SU-DHL-6 (cell line): ENCODE measurements at regions not wholly inside any gene's neighbourhood (a gene's known extent, or its start where the extent isn't known, plus 50 kb on each side); places are given as distances from the start of the nearest gene placed in this dataset.
"Not testable (repeated sequence)": the region's sequence is repeated elsewhere in the genome, so short reads cannot be mapped to it uniquely, and the experiment has no call there.

Experiments used
- H2AFZ ChIP-seq: fragments of 200-600 bp; sonication (generic); 2 replicates; pipeline ENCODE4 v1.6.1; 2014; ENCODE audit warnings: low read depth, mild to moderate bottlenecking, moderate library complexity, mixed read lengths, antibody characterized with exemption, low read length; ENCODE audit not compliant: severe bottlenecking
- H3F3A ChIP-seq: fragments of 200-600 bp; shearing (Covaris generic); 2 replicates; pipeline ENCODE4 v1.6.0; 2016; ENCODE audit warnings: antibody characterized with exemption, mild to moderate bottlenecking; ENCODE audit not compliant: insufficient read depth
- H3K27ac ChIP-seq: fragments of 200-600 bp; sonication (generic); 2 replicates; pipeline ENCODE4 v1.5.1; 2016; ENCODE audit warnings: low read depth, mild to moderate bottlenecking, low read length, moderate library complexity, mixed read lengths
- H3K27me3 ChIP-seq: fragments of 200-600 bp; sonication (generic), shearing (Covaris generic); 2 replicates; pipeline ENCODE4 v1.6.0; 2014; ENCODE audit warnings: mild to moderate bottlenecking, low read length
- H3K36me3 ChIP-seq: fragments of 200-600 bp; sonication (generic); 2 replicates; pipeline ENCODE4 v1.6.1; 2014; ENCODE audit warnings: mild to moderate bottlenecking, low read length, mixed read lengths
- H3K4me2 ChIP-seq: fragments of 300-600, 200-600 bp; shearing (Covaris generic), sonication (generic); 2 replicates; pipeline ENCODE4 v1.6.0; 2014; ENCODE audit warnings: low read length, low read depth, mild to moderate bottlenecking; ENCODE audit not compliant: poor library complexity, severe bottlenecking
- H3K4me3 ChIP-seq: fragments of 200-600 bp; sonication (generic); 2 replicates; pipeline ENCODE4 v1.5.1; 2014; ENCODE audit warnings: antibody characterized with exemption, low read length, mild to moderate bottlenecking, mixed read lengths; ENCODE audit not compliant: insufficient read depth, poor library complexity, severe bottlenecking
- H3K79me2 ChIP-seq: fragments of 200-600 bp; sonication (generic); 2 replicates; pipeline ENCODE4 v1.6.1; 2014; ENCODE audit warnings: mild to moderate bottlenecking, low read length, moderate library complexity; ENCODE audit not compliant: insufficient read depth
- H3K9ac ChIP-seq: fragments of 200-600 bp; sonication (generic); 2 replicates; pipeline ENCODE4 v1.7.0; 2014; ENCODE audit warnings: mild to moderate bottlenecking, low read length
- H3K9me2 ChIP-seq: fragments of 200-600 bp; sonication (generic); replicated peaks from 2 replicates; pipeline ENCODE4 v1.6.1; 2014; ENCODE audit warnings: low read length; ENCODE audit not compliant: insufficient read depth
- H3K9me3 ChIP-seq: fragments of 200-600 bp; sonication (generic); 2 replicates; pipeline ENCODE4 v1.6.1; 2014; ENCODE audit warnings: low read length, mixed read lengths; ENCODE audit not compliant: insufficient read depth
- H4K20me1 ChIP-seq: fragments of 200-600 bp; sonication (generic); 2 replicates; pipeline ENCODE4 v1.6.1; 2014; ENCODE audit warnings: low read depth, mild to moderate bottlenecking, antibody characterized with exemption, low read length, moderate library complexity, mixed read lengths
- EZH2phosphoT487 ChIP-seq: fragments of 200-600 bp; sonication (generic), shearing (Covaris generic); conservative IDR thresholded peaks from 2 replicates; pipeline ENCODE4 v1.6.1; 2018; ENCODE audit warnings: mild to moderate bottlenecking, antibody characterized with exemption, low read length, moderate library complexity, mixed read lengths
- TF ChIP-seq, protein P1 (sequence below): fragments of 200-600 bp; sonication (generic); IDR thresholded peaks from one replicate; pipeline ENCODE4 v1.5.1; 2017; ENCODE audit warnings: antibody characterized with exemption, mild to moderate bottlenecking, low read length, moderate library complexity; ENCODE audit not compliant: insufficient read depth, poor library complexity, severe bottlenecking

DNA sequence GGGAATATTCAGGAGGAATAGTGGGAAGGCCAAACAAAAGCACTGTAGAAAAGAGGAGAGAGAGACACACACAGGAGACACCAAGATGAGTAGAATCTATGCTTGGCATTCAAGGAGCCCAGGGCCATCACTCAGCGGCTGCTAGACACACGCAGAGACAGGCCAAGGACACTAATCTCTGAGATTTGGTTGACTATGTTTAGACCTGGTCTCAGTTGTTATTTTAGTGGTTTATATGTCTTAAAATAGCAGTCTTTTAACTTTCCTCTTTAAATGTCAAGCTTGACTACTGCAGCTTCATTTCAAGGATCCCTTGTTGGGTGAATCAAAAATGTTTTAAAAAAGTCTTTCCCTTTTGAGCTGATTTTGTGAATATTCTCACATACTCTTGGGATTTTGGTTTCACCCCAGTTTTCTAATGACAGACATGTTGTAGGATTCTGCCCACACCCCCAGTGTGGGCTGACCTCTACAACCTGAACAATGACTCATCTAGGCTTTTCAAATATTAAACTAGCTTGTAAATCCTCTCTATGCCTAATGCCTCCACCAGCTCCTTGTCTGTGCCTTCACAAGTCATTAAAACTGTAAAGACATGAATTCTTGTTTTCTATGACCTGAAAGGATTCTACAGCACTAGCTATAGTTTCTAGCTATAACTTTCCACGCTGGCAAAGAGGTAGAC is 142.7 kb upstream of the EXOC2 start:
- Histone ChIP-seq H3K27me3 (peaks cover 4% of the 10 kb centered on the region; the same call in 1 of the 2 replicates), H3K4me2 (no peak overlapping the region), H3K9ac (no peak overlapping the region), H4K20me1 (no peaks in the 10 kb centered on the region), H2AFZ (no peak overlapping the region), H3K36me3 (no peaks in the 10 kb centered on the region), H3K4me3 (no peak overlapping the region), H3K9me2 (no peaks in the 10 kb centered on the region), H3K27ac (no peak overlapping the region), H3K9me3 (no peaks in the 10 kb centered on the region), H3F3A (no peaks in the 10 kb centered on the region), H3K79me2 (no peaks in the 10 kb centered on the region)
- TF ChIP-seq, protein P1, sequence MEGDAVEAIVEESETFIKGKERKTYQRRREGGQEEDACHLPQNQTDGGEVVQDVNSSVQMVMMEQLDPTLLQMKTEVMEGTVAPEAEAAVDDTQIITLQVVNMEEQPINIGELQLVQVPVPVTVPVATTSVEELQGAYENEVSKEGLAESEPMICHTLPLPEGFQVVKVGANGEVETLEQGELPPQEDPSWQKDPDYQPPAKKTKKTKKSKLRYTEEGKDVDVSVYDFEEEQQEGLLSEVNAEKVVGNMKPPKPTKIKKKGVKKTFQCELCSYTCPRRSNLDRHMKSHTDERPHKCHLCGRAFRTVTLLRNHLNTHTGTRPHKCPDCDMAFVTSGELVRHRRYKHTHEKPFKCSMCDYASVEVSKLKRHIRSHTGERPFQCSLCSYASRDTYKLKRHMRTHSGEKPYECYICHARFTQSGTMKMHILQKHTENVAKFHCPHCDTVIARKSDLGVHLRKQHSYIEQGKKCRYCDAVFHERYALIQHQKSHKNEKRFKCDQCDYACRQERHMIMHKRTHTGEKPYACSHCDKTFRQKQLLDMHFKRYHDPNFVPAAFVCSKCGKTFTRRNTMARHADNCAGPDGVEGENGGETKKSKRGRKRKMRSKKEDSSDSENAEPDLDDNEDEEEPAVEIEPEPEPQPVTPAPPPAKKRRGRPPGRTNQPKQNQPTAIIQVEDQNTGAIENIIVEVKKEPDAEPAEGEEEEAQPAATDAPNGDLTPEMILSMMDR: no peak
- TF ChIP-seq EZH2phosphoT487: no peak

DNA sequence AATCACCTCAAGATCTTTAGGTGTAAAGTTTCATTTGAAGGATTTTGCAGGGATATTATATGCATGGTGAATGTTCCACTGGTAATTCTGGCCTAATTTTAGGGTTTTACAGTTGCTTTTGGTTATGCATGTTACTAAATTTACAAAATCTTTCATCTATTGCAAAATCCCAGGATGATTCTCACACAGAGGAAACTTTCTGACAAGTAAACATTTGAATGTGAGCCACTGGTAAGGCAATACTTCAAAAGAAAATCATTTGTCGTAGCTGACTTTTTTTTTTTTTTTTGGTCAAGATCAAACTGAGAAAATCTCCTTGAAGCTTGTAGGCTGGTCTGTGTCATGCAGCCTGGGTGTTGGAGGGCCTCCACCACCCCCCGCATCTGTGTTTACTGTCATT is 141.9 kb upstream of the EXOC2 start:
- H3K9ac ChIP-seq: no peak overlapping the region
- no peaks in the 10 kb centered on the region for H3K9me3 ChIP-seq
- peaks cover 8% of the 10 kb centered on the region; the same call in 1 of the 2 replicates for H3K27me3 ChIP-seq
- no peak for TF ChIP-seq EZH2phosphoT487
- no peaks in the 10 kb centered on the region for H3K79me2 ChIP-seq
- H2AFZ ChIP-seq: no peak overlapping the region
- H3K27ac ChIP-seq: no peak overlapping the region
- H4K20me1 ChIP-seq: no peaks in the 10 kb centered on the region
- H3K4me3 ChIP-seq: no peak overlapping the region
- no peaks in the 10 kb centered on the region for H3K36me3 ChIP-seq
- H3K9me2 ChIP-seq: no peaks in the 10 kb centered on the region
- H3K4me2 ChIP-seq: no peak overlapping the region
- H3F3A ChIP-seq: no peaks in the 10 kb centered on the region

DNA sequence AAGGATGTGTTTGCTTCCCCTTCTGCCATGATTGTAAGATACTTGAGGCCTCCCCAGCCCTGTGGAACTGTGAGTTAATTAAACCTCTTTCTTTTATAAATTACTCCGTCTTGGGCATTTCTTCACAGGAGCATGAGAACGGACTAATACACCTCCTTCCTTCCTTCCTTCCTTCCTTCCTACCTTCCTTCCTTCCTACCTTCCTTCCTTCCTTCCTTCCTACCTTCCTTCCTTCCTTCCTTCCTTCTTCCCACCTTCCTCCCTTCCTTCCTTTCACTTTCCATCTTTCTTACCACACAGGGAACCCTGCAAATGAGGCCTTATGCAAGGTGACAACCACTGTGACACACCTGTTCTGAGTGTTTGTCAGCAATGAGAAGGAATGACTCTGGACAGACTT is 141.3 kb upstream of the EXOC2 start:
- H2AFZ ChIP-seq: no peak overlapping the region
- no peaks in the 10 kb centered on the region for H4K20me1 ChIP-seq

DNA sequence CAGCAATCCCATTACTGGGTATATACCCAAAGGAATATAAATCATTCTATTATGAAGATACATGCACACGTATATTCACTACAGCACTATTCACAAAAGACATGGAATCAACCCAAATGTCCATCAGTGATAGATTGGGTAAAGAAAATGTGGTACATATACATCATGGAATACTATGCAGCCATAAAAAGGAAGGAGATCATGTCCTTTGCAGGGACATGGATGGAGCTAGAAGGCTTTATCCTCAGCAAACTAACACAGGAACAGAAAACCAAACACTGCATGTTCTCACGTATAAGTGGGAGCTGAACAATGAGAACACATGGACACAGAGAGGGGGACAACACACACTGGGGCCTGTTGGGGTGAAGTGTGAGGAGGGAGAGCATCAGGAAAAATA is 139.9 kb upstream of the EXOC2 start:
- H4K20me1 ChIP-seq, H3K27ac ChIP-seq, H3F3A ChIP-seq, H3K9me3 ChIP-seq, H3K36me3 ChIP-seq, H3K4me2 ChIP-seq, H2AFZ ChIP-seq, H3K27me3 ChIP-seq, H3K79me2 ChIP-seq, H3K9me2 ChIP-seq, H3K9ac ChIP-seq, H3K4me3 ChIP-seq: not testable (repeated sequence)

More for the DNA sequence above, 141.3 kb upstream of the EXOC2 start:
- Histone ChIP-seq H3K4me2 (no peak overlapping the region), H3K9me2 (no peaks in the 10 kb centered on the region), H3K79me2 (no peaks in the 10 kb centered on the region), H3K27ac (no peak overlapping the region), H3F3A (no peaks in the 10 kb centered on the region), H3K4me3 (no peak overlapping the region), H3K9ac (no peak overlapping the region), H3K36me3 (no peaks in the 10 kb centered on the region), H3K9me3 (no peaks in the 10 kb centered on the region), H3K27me3 (peaks cover 12% of the 10 kb centered on the region; the same call in 1 of the 2 replicates)
- TF ChIP-seq, protein P1: no peak
- no peak for TF ChIP-seq EZH2phosphoT487
